ENCODE measurements at regions not wholly inside any gene's neighbourhood (a gene's known extent, or its start where the extent isn't known, plus 50 kb on each side); places are given as distances from the start of the nearest gene placed in this dataset.
A peak's percentile ranks its signal among the peaks of the same experiment; 100 is the strongest.

- H3K4me3 ChIP-seq (ENCODE audit: low read depth, low read length): no peak overlapping the region
- TF ChIP-seq, protein P1, sequence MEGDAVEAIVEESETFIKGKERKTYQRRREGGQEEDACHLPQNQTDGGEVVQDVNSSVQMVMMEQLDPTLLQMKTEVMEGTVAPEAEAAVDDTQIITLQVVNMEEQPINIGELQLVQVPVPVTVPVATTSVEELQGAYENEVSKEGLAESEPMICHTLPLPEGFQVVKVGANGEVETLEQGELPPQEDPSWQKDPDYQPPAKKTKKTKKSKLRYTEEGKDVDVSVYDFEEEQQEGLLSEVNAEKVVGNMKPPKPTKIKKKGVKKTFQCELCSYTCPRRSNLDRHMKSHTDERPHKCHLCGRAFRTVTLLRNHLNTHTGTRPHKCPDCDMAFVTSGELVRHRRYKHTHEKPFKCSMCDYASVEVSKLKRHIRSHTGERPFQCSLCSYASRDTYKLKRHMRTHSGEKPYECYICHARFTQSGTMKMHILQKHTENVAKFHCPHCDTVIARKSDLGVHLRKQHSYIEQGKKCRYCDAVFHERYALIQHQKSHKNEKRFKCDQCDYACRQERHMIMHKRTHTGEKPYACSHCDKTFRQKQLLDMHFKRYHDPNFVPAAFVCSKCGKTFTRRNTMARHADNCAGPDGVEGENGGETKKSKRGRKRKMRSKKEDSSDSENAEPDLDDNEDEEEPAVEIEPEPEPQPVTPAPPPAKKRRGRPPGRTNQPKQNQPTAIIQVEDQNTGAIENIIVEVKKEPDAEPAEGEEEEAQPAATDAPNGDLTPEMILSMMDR (IDR thresholded peaks at IDR 0.05; ENCODE audit: insufficient read depth in 1 of 2, low read depth in 1 of 2, low read length in 1 of 2, severe bottlenecking in 1 of 2, unreplicated experiment in 1 of 2): no peak
- no peaks in the 10 kb centered on the region for H3K27me3 Mint-ChIP-seq (ENCODE audit: insufficient read depth, unreplicated experiment)
- intact Hi-C loops (cut with micrococcal nuclease; ENCODE audit: unreplicated experiment): no loop called here
- H3K9me3 Mint-ChIP-seq (ENCODE audit: unreplicated experiment): peaks cover 18% of the 10 kb centered on the region
- no peak for DNase-seq
- no peak overlapping the region for H3K27ac Mint-ChIP-seq (ENCODE audit: unreplicated experiment)
- ChIA-PET CTCF (no interaction called here), POLR2A (no interaction called here)
- no peaks in the 10 kb centered on the region for H3K36me3 ChIP-seq (ENCODE audit: control insufficient read depth, insufficient read depth, low read length)
- no peak overlapping the region for H3K4me3 Mint-ChIP-seq (ENCODE audit: unreplicated experiment)
- peaks cover 39% of the 10 kb centered on the region for H3K4me1 Mint-ChIP-seq (ENCODE audit: low read depth, unreplicated experiment)
- no peaks in the 10 kb centered on the region for H3K27me3 ChIP-seq (replicated peaks; ENCODE audit: control insufficient read depth, insufficient read depth, low read length)
- H3K4me1 ChIP-seq: peaks cover 62% of the 10 kb centered on the region
- peaks cover 9% of the 10 kb centered on the region for H3K36me3 Mint-ChIP-seq (ENCODE audit: insufficient read depth, unreplicated experiment)
- no peaks in the 10 kb centered on the region for H3K9me3 ChIP-seq
- BruUV-seq (replicated peaks): no TSS peak
These were observed 161.7 kb downstream of the BTC start for GRCh38 chr4:74632634-74633033.

GRCh38 chr4:74635074-74635473, 159.2 kb downstream of the BTC start:
- Histone ChIP-seq H3K9me3 (no peaks in the 10 kb centered on the region), H3K36me3 (ENCODE audit: control insufficient read depth, insufficient read depth, low read length) (no peaks in the 10 kb centered on the region), H3K4me1 (peaks cover 40% of the 10 kb centered on the region), H3K27me3 (replicated peaks; ENCODE audit: control insufficient read depth, insufficient read depth, low read length) (no peaks in the 10 kb centered on the region), H3K4me3 (ENCODE audit: low read depth, low read length) (no peak overlapping the region)
- intact Hi-C loops (cut with micrococcal nuclease; ENCODE audit: unreplicated experiment): no loop called here
- DNase-seq: no peak
- H3K36me3 Mint-ChIP-seq (ENCODE audit: insufficient read depth, unreplicated experiment): peaks cover 17% of the 10 kb centered on the region
- H3K4me1 Mint-ChIP-seq (ENCODE audit: low read depth, unreplicated experiment): peaks cover 24% of the 10 kb centered on the region
- POLR2A ChIA-PET: interaction anchor here (0.6 kb wide), 1 partner anchor 19 kb away, joined by 3 read pairs; no protein-coding TSS in a partner anchor
- H3K9me3 Mint-ChIP-seq (ENCODE audit: unreplicated experiment): peaks cover 15% of the 10 kb centered on the region
- H3K27ac Mint-ChIP-seq (ENCODE audit: unreplicated experiment): peak overlapping the region; percentile 19
- CTCF ChIA-PET: interaction anchor here (1.3 kb wide), 1 partner anchor 190 kb away, joined by 3 read pairs; the partner anchor contains the start of gene AREG
- TF ChIP-seq, protein P1 (IDR thresholded peaks at IDR 0.05; ENCODE audit: insufficient read depth in 1 of 2, low read depth in 1 of 2, low read length in 1 of 2, severe bottlenecking in 1 of 2, unreplicated experiment in 1 of 2): no peak
- H3K4me3 Mint-ChIP-seq (ENCODE audit: unreplicated experiment): no peak overlapping the region
- no peaks in the 10 kb centered on the region for H3K27me3 Mint-ChIP-seq (ENCODE audit: insufficient read depth, unreplicated experiment)
- BruUV-seq (replicated peaks): no TSS peak

- Mint-ChIP-seq H3K4me3 (ENCODE audit: unreplicated experiment) (no peak overlapping the region), H3K9me3 (ENCODE audit: unreplicated experiment) (peaks cover 9% of the 10 kb centered on the region), H3K4me1 (ENCODE audit: low read depth, unreplicated experiment) (peaks cover 18% of the 10 kb centered on the region), H3K36me3 (ENCODE audit: insufficient read depth, unreplicated experiment) (peaks cover 17% of the 10 kb centered on the region), H3K27me3 (ENCODE audit: insufficient read depth, unreplicated experiment) (no peaks in the 10 kb centered on the region), H3K27ac (ENCODE audit: unreplicated experiment) (peak overlapping the region; percentile 19)
- no peaks in the 10 kb centered on the region for H3K27me3 ChIP-seq (replicated peaks; ENCODE audit: control insufficient read depth, insufficient read depth, low read length)
- no TSS peak for BruUV-seq (replicated peaks)
- H3K4me1 ChIP-seq: peaks cover 40% of the 10 kb centered on the region
- TF ChIP-seq, protein P1 (IDR thresholded peaks at IDR 0.05; ENCODE audit: insufficient read depth in 1 of 2, low read depth in 1 of 2, low read length in 1 of 2, severe bottlenecking in 1 of 2, unreplicated experiment in 1 of 2): no peak
- no peaks in the 10 kb centered on the region for H3K9me3 ChIP-seq
- ChIA-PET CTCF (interaction anchor here (1.3 kb wide), 1 partner anchor 190 kb away, joined by 3 read pairs; the partner anchor contains the start of gene AREG), POLR2A (interaction anchor here (0.6 kb wide), 1 partner anchor 18 kb away, joined by 3 read pairs; no protein-coding TSS in a partner anchor)
- no peak for DNase-seq
- H3K36me3 ChIP-seq (ENCODE audit: control insufficient read depth, insufficient read depth, low read length): no peaks in the 10 kb centered on the region
- no peak overlapping the region for H3K4me3 ChIP-seq (ENCODE audit: low read depth, low read length)
- intact Hi-C loops (cut with micrococcal nuclease; ENCODE audit: unreplicated experiment): no loop called here
These were observed 158.7 kb downstream of the BTC start for GRCh38 chr4:74635490-74636123.
